Endothelial cell (in vitro differentiated cells): ENCODE measurements at regions not wholly inside any gene's neighbourhood (a gene's known extent, or its start where the extent isn't known, plus 50 kb on each side); places are given as distances from the start of the nearest gene placed in this dataset.

Source experiments
- DNase-seq: peaks from one replicate; pipeline ENCODE4 v3.0.0; 2021; ENCODE audit warnings: low spot score
- H3K27ac Mint-ChIP-seq: one replicate; pipeline ENCODE4 v1.8.0; 2021; ENCODE audit warnings: mixed read lengths, inconsistent platforms; ENCODE audit not compliant: unreplicated experiment
- H3K27me3 Mint-ChIP-seq: one replicate; pipeline ENCODE4 v1.8.0; 2021; ENCODE audit warnings: mild to moderate bottlenecking, moderate library complexity, mixed read lengths, inconsistent platforms; ENCODE audit not compliant: unreplicated experiment
- H3K36me3 Mint-ChIP-seq: one replicate; pipeline ENCODE4 v1.8.0; 2021; ENCODE audit warnings: mild to moderate bottlenecking, low read depth, mixed read lengths, inconsistent platforms; ENCODE audit not compliant: unreplicated experiment
- H3K4me1 Mint-ChIP-seq: one replicate; pipeline ENCODE4 v1.8.0; 2021; ENCODE audit warnings: mild to moderate bottlenecking, mixed read lengths, inconsistent platforms; ENCODE audit not compliant: unreplicated experiment
- H3K4me3 Mint-ChIP-seq: one replicate; pipeline ENCODE4 v1.8.0; 2021; ENCODE audit warnings: mild to moderate bottlenecking, mixed read lengths, inconsistent platforms; ENCODE audit not compliant: unreplicated experiment
- H3K9me3 Mint-ChIP-seq: one replicate; pipeline ENCODE4 v1.8.0; 2021; ENCODE audit warnings: mixed read lengths, inconsistent platforms; ENCODE audit not compliant: unreplicated experiment
- TF ChIP-seq, protein P1 (sequence below): fragments of 200-600 bp; sonication (generic); IDR thresholded peaks from one replicate; pipeline ENCODE4 v1.5.0; 2021; ENCODE audit warnings: antibody characterized with exemption; ENCODE audit not compliant: unreplicated experiment

- Mint-ChIP-seq H3K27ac (no peak overlapping the region), H3K4me3 (no peak overlapping the region), H3K9me3 (no peaks in the 10 kb centered on the region), H3K27me3 (no peaks in the 10 kb centered on the region), H3K36me3 (no peaks in the 10 kb centered on the region), H3K4me1 (no peaks in the 10 kb centered on the region)
- DNase-seq, result no peak
- TF ChIP-seq, protein P1, sequence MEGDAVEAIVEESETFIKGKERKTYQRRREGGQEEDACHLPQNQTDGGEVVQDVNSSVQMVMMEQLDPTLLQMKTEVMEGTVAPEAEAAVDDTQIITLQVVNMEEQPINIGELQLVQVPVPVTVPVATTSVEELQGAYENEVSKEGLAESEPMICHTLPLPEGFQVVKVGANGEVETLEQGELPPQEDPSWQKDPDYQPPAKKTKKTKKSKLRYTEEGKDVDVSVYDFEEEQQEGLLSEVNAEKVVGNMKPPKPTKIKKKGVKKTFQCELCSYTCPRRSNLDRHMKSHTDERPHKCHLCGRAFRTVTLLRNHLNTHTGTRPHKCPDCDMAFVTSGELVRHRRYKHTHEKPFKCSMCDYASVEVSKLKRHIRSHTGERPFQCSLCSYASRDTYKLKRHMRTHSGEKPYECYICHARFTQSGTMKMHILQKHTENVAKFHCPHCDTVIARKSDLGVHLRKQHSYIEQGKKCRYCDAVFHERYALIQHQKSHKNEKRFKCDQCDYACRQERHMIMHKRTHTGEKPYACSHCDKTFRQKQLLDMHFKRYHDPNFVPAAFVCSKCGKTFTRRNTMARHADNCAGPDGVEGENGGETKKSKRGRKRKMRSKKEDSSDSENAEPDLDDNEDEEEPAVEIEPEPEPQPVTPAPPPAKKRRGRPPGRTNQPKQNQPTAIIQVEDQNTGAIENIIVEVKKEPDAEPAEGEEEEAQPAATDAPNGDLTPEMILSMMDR, result no peak
Measured at GRCh38 chr1:189289346-189289745, 1188.3 kb downstream of the BRINP3 start.

DNA sequence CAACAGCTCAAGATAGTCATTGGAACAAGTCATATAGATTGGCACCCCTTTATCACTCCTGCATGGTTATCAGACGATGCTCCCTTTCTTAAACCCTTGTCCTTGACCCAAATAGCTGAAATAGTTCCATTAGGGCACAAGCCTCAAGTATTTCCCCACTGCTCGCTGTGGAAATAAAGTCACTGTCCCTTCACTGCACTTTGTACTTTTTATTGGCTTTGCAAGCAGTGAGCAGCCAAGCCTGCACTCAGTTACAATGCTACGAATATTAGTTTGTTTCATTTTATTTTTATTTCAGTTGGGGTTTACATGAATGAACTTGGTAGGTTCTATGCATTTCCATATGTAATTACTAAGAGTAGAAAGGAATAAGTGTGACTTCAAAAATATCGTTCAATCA is 1176.4 kb downstream of the BRINP3 start:
- Mint-ChIP-seq H3K4me3 (no peak overlapping the region), H3K4me1 (peaks cover 9% of the 10 kb centered on the region), H3K36me3 (no peaks in the 10 kb centered on the region), H3K9me3 (no peaks in the 10 kb centered on the region), H3K27ac (no peak overlapping the region), H3K27me3 (peaks cover 1% of the 10 kb centered on the region)
- TF ChIP-seq, protein P1, result no peak
- DNase-seq, result no peak

- H3K9me3 Mint-ChIP-seq, result no peaks in the 10 kb centered on the region
- H3K36me3 Mint-ChIP-seq, result no peaks in the 10 kb centered on the region
- peaks cover 6% of the 10 kb centered on the region for H3K4me1 Mint-ChIP-seq
- H3K27me3 Mint-ChIP-seq, result peaks cover 1% of the 10 kb centered on the region
- H3K27ac Mint-ChIP-seq, result no peak overlapping the region
- TF ChIP-seq, protein P1, result no peak
- DNase-seq, result no peak
- no peak overlapping the region for H3K4me3 Mint-ChIP-seq
Measured at GRCh38 chr1:189305279-189305678, 1172.4 kb downstream of the BRINP3 start.

- peak overlapping the region; percentile 21 for H3K27ac Mint-ChIP-seq
- H3K36me3 Mint-ChIP-seq, result no peaks in the 10 kb centered on the region
- H3K4me1 Mint-ChIP-seq, result peaks cover 36% of the 10 kb centered on the region
- TF ChIP-seq, protein P1, result no peak
- no peak for DNase-seq
- H3K27me3 Mint-ChIP-seq, result no peaks in the 10 kb centered on the region
- H3K9me3 Mint-ChIP-seq, result no peaks in the 10 kb centered on the region
- no peak overlapping the region for H3K4me3 Mint-ChIP-seq
Measured at GRCh38 chr1:189311915-189312314, 1165.7 kb downstream of the BRINP3 start.

DNA sequence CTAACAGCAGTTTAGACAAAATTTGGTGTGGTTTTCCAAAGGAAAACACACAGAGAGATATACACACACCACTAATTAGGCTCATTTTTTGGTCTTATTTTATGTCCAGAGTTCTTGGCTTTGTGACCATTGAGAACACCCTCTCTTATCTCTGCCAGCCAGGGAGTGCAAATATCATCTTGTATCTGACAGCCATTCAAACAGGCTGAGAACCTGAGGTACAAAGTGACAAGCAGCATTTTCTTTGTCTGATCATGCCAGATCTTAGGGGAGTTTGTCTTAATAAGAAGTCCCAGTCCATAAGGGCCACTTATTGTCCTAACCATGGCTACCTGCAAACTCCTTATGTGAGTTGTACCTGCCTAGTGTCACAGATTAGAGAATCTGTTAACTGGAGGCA is 1165.2 kb downstream of the BRINP3 start:
- no peaks in the 10 kb centered on the region for H3K27me3 Mint-ChIP-seq
- H3K4me3 Mint-ChIP-seq, result no peak overlapping the region
- no peaks in the 10 kb centered on the region for H3K36me3 Mint-ChIP-seq
- H3K4me1 Mint-ChIP-seq, result peaks cover 36% of the 10 kb centered on the region
- H3K27ac Mint-ChIP-seq, result peak overlapping the region; percentile 21
- H3K9me3 Mint-ChIP-seq, result no peaks in the 10 kb centered on the region
- TF ChIP-seq, protein P1, result no peak
- no peak for DNase-seq
